ENCODE measurements at regions not wholly inside any gene's neighbourhood (a gene's known extent, or its start where the extent isn't known, plus 50 kb on each side); places are given as distances from the start of the nearest gene placed in this dataset.

DNA sequence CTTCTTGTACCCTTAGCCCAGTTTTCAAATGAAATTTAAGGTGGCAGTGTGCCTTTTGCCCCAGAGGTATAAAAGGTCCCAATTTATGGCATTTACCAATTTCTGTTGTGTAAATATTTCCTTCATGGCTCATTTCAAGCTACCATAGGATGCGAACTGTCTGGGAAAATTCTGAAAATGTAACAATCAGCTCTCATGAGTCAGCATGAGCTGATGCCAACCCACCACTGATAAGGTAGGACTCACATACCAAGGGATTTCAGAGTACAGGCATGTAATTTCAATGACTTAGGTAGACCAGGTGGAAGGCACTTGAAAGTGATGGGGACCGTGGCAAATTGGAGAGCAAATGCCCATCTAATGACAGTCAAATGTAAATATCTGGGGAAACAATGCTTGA lies 169.5 kb downstream of the TTC8 start (continued):
- TF ChIP-seq RAD51 (IDR thresholded peaks at IDR 0.05) (no peak), POLR2A (IDR thresholded peaks at IDR 0.05; ENCODE audit: low read depth, low read length) (no peak), POU2F2 (IDR thresholded peaks at IDR 0.05; ENCODE audit: borderline replicate concordance, low read depth, low read length) (no peak), RELA (IDR thresholded peaks at IDR 0.05; ENCODE audit: borderline replicate concordance, partially characterized antibody) (no peak)

GRCh38 chr14:88995437-88996198 lies 171.2 kb downstream of the TTC8 start:
- FAIRE-seq: no peak
- H3K4me1 ChIP-seq (ENCODE audit: control insufficient read depth, insufficient read depth, low read length): peaks cover 4% of the 10 kb centered on the region; the same call in 1 of the 2 replicates
- no peak overlapping the region for H3K27ac ChIP-seq (ENCODE audit: control insufficient read depth, insufficient read depth)
- ChIA-PET RAD21 (ENCODE audit: unreplicated experiment) (no interaction called here), SMC1A (ENCODE audit: uncharacterized antibody, unreplicated experiment) (no interaction called here), POLR2A (no interaction called here), CTCF (no interaction called here)
- 25% methylated on average over 9 of the region's 9 CpGs for WGBS (ENCODE audit: insufficient coverage, insufficient replicate concordance, low lambda C conversion rate, missing lambda C conversion rate)
- H4K20me1 ChIP-seq (ENCODE audit: control insufficient read depth, insufficient read depth): no peaks in the 10 kb centered on the region
- intact Hi-C loops (cut with micrococcal nuclease; ENCODE audit: unreplicated experiment): no loop called here
- no peak overlapping the region for H3K4me2 ChIP-seq (ENCODE audit: control insufficient read depth, insufficient read depth)
- H3K79me2 ChIP-seq (ENCODE audit: control insufficient read depth, insufficient read depth, low read length): no peaks in the 10 kb centered on the region
- no peak for ATAC-seq
- H3K36me3 ChIP-seq (ENCODE audit: control insufficient read depth in 2 of 2, insufficient read depth in 2 of 2, low read length in 1 of 2): no peaks in the 10 kb centered on the region
- in situ Hi-C loops (cut with MboI): no loop called here
- BruUV-seq (replicated peaks): no TSS peak
- no peak for DNase-seq (ENCODE audit: low read depth, low spot score)
- H3K9ac ChIP-seq (ENCODE audit: control insufficient read depth, insufficient read depth, low read length): no peak overlapping the region
- no peaks in the 10 kb centered on the region; a peak in 1 of 4 replicates for H3K27me3 ChIP-seq (replicated peaks in 1 of 2; ENCODE audit: control insufficient read depth in 2 of 2, insufficient read depth in 2 of 2, low read length in 1 of 2)
- TF ChIP-seq EGR1 (IDR thresholded peaks at IDR 0.05; ENCODE audit: borderline replicate concordance in 1 of 2, low read depth in 2 of 2, low read length in 2 of 2): no peak
- no peak for TF ChIP-seq DPF2 (IDR thresholded peaks at IDR 0.05)
- no peak for TF ChIP-seq MAX (IDR thresholded peaks at IDR 0.05; ENCODE audit: low read depth, low read length)
- no peak for TF ChIP-seq RUNX3 (IDR thresholded peaks at IDR 0.05; ENCODE audit: low read length)
- no peak for TF ChIP-seq NFYB (IDR thresholded peaks at IDR 0.05; ENCODE audit: insufficient read depth, low read depth, low read length)
- no peak for TF ChIP-seq BCL11A (IDR thresholded peaks at IDR 0.05; ENCODE audit: low read depth, low read length)
- TF ChIP-seq TCF7 (IDR thresholded peaks at IDR 0.05; ENCODE audit: borderline replicate concordance): no peak
- TF ChIP-seq REST (IDR thresholded peaks at IDR 0.05; ENCODE audit: low read depth, low read length): no peak
- TF ChIP-seq EP300 (IDR thresholded peaks at IDR 0.05; ENCODE audit: borderline replicate concordance in 1 of 2, control insufficient read depth in 1 of 2, low read depth in 2 of 2, low read length in 2 of 2): no peak
- TF ChIP-seq KAT2A (conservative IDR thresholded peaks at IDR 0.05; ENCODE audit: control insufficient read depth, low read depth, low read length): no peak
- no peak overlapping the region for H2AFZ ChIP-seq (ENCODE audit: control insufficient read depth, low read depth, low read length)
- H3K9me3 ChIP-seq (replicated peaks; ENCODE audit: control insufficient read depth, insufficient read depth, low read length): no peaks in the 10 kb centered on the region; the same call in 2 of the 3 replicates
- no peak overlapping the region for H3K4me3 ChIP-seq
